HEK293T (cell line): ENCODE measurements at regions not wholly inside any gene's neighbourhood (a gene's known extent, or its start where the extent isn't known, plus 50 kb on each side); places are given as distances from the start of the nearest gene placed in this dataset.

Experiments used
- CTBP1 ChIP-seq: fragments of 450-650 bp; IDR thresholded peaks from 2 replicates; pipeline ENCODE4 v1.6.1; 2016; ENCODE audit warnings: borderline replicate concordance
- L3MBTL2 ChIP-seq: fragments of 450-650 bp; conservative IDR thresholded peaks from 2 replicates; pipeline ENCODE4 v1.6.1; 2016; ENCODE audit warnings: mild to moderate bottlenecking
- SUZ12 ChIP-seq: fragments of 450-650 bp; IDR thresholded peaks from 2 replicates; pipeline ENCODE4 v1.6.1; 2016; ENCODE audit warnings: mild to moderate bottlenecking
- ZNF384 ChIP-seq: fragments of 450-650 bp; IDR thresholded peaks from 2 replicates; pipeline ENCODE4 v1.6.1; 2016

- TF ChIP-seq SUZ12 (no peak), ZNF384 (no peak), L3MBTL2 (no peak), CTBP1 (no peak)
Observed at GRCh38 chr12:126228936-126229335, 1163.7 kb downstream of the AACS start.
